Activated T-helper 2 cell treated with anti-CD3 and anti-CD28 coated beads, Interferon-gamma antibody, Interleukin-2, Interleukin-4, amounts not matched to agents 10 μg/mL and 5 μg/mL and 100 μg/mL, durations not matched to agents 14 hours and 24 hours and 36 hours (primary cell): ENCODE measurements at regions not wholly inside any gene's neighbourhood (a gene's known extent, or its start where the extent isn't known, plus 50 kb on each side); places are given as distances from the start of the nearest gene placed in this dataset.

Source experiments
- DNase-seq: peaks from one replicate; pipeline ENCODE4 v3.0.0; 2021; ENCODE audit warnings: low spot score
- H3K27ac Mint-ChIP-seq: one replicate; pipeline ENCODE4 v1.8.0; 2021; ENCODE audit warnings: mixed read lengths
- H3K27me3 Mint-ChIP-seq: one replicate; pipeline ENCODE4 v1.8.0; 2021; ENCODE audit warnings: low read depth, mixed read lengths
- H3K36me3 Mint-ChIP-seq: one replicate; pipeline ENCODE4 v1.8.0; 2021; ENCODE audit warnings: low read depth, mixed read lengths
- H3K4me1 Mint-ChIP-seq: one replicate; pipeline ENCODE4 v1.8.0; 2021; ENCODE audit warnings: low read depth, mixed read lengths
- H3K4me3 Mint-ChIP-seq: one replicate; pipeline ENCODE4 v1.8.0; 2021; ENCODE audit warnings: low read depth, mild to moderate bottlenecking, moderate library complexity, mixed read lengths
- H3K9me3 Mint-ChIP-seq: one replicate; pipeline ENCODE4 v1.8.0; 2021; ENCODE audit warnings: mixed read lengths
- intact Hi-C: fragments of 100-400 bp; cut with micrococcal nuclease; formaldehyde crosslinking; loops from one replicate; pipeline ENCODE4 v1.15.1; 2023

DNA sequence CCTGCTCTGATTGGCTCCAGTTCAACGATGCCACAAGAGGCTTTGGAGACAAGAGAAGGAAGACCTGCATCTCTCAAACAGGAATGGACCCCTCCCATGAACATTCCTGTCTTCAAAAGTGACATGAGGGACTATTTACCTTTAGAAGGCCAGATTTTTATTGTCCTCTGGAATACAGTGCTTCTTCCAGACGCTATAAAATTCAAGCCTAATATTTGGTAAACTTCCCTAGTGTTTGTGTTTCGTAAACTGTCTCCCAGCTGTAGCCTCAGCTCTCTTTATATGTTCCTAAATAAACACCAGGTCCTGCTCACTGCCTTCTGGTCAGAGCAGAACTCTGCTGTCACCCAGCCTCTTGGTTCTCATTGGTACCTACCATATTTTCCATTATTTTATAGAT, 157.8 kb downstream of the CCDC34 start:
- H3K4me1 Mint-ChIP-seq: no peaks in the 10 kb centered on the region
- H3K27ac Mint-ChIP-seq: no peak overlapping the region
- intact Hi-C loops: no loop called here
- DNase-seq: no peak
- no peak overlapping the region for H3K4me3 Mint-ChIP-seq
- no peaks in the 10 kb centered on the region for H3K27me3 Mint-ChIP-seq
- no peaks in the 10 kb centered on the region for H3K36me3 Mint-ChIP-seq
- no peaks in the 10 kb centered on the region for H3K9me3 Mint-ChIP-seq

DNA sequence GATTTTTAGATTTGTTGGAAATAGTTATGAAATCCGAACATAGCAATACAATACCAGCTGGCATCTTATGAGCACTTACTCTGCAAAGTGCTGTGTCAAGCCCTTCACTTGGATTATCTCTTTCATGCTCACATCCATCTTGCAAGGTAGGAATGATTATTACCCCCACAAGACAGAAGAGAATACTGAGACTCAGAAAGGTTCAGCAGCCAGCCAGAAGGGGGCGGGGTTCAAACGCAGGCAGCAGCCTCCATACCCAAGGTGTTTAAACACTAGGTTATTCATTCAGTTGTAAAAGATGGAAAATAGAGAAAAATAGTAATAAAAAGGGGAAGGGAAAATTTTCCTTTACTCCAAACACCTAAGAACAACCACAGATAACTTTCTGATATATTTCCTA, 158.5 kb downstream of the CCDC34 start:
- no peaks in the 10 kb centered on the region for H3K36me3 Mint-ChIP-seq
- no peaks in the 10 kb centered on the region for H3K9me3 Mint-ChIP-seq
- H3K4me3 Mint-ChIP-seq: no peak overlapping the region
- no peak for DNase-seq
- H3K27ac Mint-ChIP-seq: no peak overlapping the region
- no peaks in the 10 kb centered on the region for H3K27me3 Mint-ChIP-seq
- no peaks in the 10 kb centered on the region for H3K4me1 Mint-ChIP-seq
- intact Hi-C loops: no loop called here

DNA sequence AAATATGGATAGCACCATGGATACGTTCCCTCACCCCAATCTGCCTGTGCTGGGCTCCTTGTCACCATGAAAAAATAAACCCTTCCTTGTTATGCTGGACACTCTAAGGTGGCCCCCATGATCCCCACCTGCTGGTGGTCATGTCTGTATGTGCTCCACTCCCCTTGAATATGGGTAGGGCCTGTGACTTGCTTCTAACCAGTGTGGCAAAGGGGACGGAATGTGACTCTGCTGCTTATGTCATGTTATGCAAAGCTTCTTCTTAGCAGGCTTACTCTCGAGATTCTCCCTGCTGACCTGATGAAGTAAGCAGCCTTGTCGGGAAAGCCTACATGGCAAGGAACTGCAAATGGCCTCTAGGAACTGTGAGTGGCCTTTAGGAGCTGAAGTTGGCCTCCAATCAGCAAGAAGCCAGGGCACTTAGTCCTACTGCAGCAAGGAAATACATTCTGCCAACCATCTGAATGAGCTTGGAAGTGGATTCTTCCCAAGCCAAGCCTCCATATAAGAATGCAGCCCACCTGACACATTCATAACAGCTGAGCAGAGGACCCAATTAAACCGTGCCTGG, 159.9 kb downstream of the CCDC34 start:
- H3K4me1 Mint-ChIP-seq: no peaks in the 10 kb centered on the region
- DNase-seq: no peak
- no peaks in the 10 kb centered on the region for H3K9me3 Mint-ChIP-seq
- no peak overlapping the region for H3K4me3 Mint-ChIP-seq
- no peaks in the 10 kb centered on the region for H3K36me3 Mint-ChIP-seq
- no peak overlapping the region for H3K27ac Mint-ChIP-seq
- H3K27me3 Mint-ChIP-seq: no peaks in the 10 kb centered on the region
- intact Hi-C loops: no loop called here

DNA sequence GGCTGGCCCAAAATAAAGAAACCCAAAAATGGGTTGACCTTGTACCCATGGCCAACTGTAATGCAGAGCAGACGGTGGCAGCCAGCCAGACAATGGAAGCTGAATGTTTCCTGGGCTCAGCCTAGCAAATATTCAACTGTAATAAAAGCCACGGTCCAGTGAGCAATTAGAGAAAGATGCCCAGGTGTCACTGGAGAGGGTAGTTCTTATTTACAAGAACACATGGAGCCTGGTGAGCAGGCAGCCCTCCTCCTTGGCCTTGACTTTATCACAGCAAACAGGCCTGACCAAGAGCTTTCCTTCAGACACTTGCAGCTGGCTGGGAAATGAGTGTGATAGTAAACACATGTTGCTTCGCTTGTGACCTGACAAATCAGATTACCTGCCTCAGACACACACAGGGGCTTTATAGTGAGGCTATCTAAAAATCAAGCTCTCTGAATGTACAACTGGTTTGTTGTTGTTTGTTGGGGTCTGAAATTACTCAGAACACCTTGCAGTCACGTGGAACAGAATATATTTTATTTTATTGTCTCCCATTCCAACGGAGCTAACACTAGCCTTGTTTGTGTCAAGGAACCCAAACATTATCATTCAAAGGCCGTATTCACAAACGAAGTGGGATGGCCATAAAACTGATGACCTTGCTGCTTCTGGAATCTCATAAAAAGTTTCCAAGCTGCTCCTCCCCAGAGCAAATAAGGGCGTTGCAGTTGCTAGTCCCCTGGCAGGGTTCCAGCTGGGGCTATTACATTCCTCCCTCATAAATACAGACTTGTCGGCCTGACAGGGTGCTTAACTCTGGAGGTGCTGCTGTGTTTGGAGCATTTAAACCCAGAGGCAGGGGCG, 161.1 kb downstream of the BBOX1 start:
- H3K4me1 Mint-ChIP-seq: no peaks in the 10 kb centered on the region
- H3K36me3 Mint-ChIP-seq: no peaks in the 10 kb centered on the region
- no peak for DNase-seq
- H3K27ac Mint-ChIP-seq: no peak overlapping the region
- H3K9me3 Mint-ChIP-seq: no peaks in the 10 kb centered on the region
- H3K4me3 Mint-ChIP-seq: no peak overlapping the region
- intact Hi-C loops: no loop called here
- H3K27me3 Mint-ChIP-seq: no peaks in the 10 kb centered on the region

DNA sequence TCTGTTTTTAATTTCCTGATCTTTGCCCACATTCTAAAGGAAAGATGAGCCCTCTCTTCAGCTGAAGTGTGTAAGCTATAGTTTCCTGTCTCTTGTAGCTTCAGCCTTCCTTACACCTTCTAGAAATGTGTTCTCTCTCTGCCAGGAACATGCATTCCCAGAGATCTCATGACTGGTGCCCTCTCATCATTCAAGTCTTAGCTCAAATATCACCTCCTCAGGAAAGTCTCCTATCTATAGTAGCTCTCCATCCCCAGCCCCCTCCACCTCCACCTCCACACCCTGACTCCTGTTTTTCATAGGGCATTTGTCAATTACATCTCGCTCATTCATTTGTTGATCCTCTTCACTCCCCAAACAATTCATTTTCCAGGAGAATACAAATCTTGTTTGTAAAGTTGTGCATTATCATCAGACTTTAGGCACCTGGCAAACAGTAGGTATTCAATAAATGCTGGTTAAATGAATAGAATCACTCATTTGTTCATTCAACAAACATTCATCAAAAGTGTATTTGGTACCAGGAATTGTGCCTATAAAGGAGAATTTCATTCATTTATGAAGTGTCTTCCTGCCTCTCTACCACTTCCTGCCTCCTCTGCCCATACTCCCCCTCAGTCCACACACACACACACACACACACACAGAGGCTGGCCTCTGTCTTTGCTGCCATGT, 160.3 kb downstream of the BBOX1 start:
- no peaks in the 10 kb centered on the region for H3K36me3 Mint-ChIP-seq
- DNase-seq: no peak
- H3K9me3 Mint-ChIP-seq: no peaks in the 10 kb centered on the region
- intact Hi-C loops: no loop called here
- H3K27ac Mint-ChIP-seq: no peak overlapping the region
- H3K4me1 Mint-ChIP-seq: no peaks in the 10 kb centered on the region
- no peaks in the 10 kb centered on the region for H3K27me3 Mint-ChIP-seq
- H3K4me3 Mint-ChIP-seq: no peak overlapping the region

DNA sequence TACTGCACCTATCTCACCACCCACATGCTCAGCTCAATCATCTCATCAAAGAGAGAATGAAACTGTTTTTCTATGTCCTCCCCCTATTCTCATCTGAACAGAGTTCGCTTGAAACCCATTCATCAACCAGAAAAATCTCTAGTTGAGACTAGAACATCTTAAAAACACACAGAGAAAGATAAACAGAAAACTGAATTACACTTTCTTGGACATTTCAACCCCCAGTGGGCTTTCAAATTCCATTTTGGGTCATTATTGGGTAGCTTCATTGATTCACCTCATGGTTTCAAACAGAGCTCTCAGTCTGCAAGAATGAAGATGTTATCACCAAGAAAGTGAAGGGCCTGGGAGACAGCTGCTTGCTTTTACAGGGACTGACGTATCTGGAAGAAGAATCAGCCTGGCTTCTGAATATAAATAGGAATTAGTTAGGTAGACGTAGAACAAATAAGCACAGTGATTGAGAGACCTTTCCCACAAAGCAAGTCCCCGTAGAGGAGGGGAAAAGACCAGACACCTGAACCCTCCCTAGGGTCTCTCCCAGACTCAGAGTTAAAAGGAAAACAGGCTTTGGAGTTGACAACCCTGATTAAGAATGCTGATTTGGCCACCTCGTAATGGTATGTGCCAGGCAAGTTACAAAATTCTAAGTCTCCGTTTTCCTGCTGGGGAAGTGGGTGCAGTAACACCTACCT, 155.7 kb downstream of the BBOX1 start:
- Mint-ChIP-seq H3K36me3 (no peaks in the 10 kb centered on the region), H3K27me3 (no peaks in the 10 kb centered on the region), H3K9me3 (no peaks in the 10 kb centered on the region), H3K4me3 (no peak overlapping the region), H3K27ac (no peak overlapping the region), H3K4me1 (no peaks in the 10 kb centered on the region)
- intact Hi-C loops: no loop called here
- no peak for DNase-seq

DNA sequence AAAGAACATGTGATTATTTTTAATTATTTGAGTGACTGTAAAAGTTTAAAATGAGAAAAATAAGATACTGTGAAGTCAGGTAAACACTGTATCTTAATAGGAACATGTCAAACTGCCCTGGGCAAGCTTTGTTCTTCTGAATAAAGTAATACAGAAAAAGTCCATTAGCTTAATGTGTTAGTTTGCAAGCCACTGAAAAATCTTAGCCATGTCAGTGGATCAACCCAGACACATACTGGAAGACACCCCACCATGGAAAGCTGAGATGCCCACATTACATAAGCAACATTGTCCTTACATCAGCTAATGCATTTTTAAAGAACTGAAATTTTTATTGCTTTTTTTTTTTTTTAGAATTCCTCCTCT, 155.2 kb downstream of the BBOX1 start:
- no peak overlapping the region for H3K4me3 Mint-ChIP-seq
- no peaks in the 10 kb centered on the region for H3K9me3 Mint-ChIP-seq
- no peaks in the 10 kb centered on the region for H3K36me3 Mint-ChIP-seq
- no peak for DNase-seq
- no peak overlapping the region for H3K27ac Mint-ChIP-seq
- no peaks in the 10 kb centered on the region for H3K4me1 Mint-ChIP-seq
- intact Hi-C loops: no loop called here
- no peaks in the 10 kb centered on the region for H3K27me3 Mint-ChIP-seq

DNA sequence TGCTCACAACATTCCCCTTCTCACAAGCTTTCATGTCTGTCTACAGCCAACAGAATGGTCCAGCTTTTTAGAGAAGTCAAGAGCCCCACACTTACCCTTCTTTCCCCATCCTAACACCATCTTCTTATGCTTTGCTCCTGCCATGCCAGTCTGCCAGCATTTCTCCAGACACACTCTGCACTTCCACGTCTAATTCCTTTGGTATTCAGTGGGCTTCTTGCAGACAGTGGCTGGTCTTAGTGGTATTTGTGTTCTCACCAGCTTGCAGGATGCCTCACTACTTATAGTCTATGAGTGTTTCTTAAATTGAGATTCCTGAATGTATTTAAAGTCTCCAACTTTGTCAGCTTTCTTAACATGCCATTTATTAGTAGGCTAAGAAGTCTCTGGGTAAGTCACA, 154.4 kb downstream of the BBOX1 start:
- intact Hi-C loops: no loop called here
- no peak for DNase-seq
- no peaks in the 10 kb centered on the region for H3K4me1 Mint-ChIP-seq
- H3K4me3 Mint-ChIP-seq: no peak overlapping the region
- H3K27ac Mint-ChIP-seq: no peak overlapping the region
- no peaks in the 10 kb centered on the region for H3K9me3 Mint-ChIP-seq
- no peaks in the 10 kb centered on the region for H3K36me3 Mint-ChIP-seq
- H3K27me3 Mint-ChIP-seq: no peaks in the 10 kb centered on the region

DNA sequence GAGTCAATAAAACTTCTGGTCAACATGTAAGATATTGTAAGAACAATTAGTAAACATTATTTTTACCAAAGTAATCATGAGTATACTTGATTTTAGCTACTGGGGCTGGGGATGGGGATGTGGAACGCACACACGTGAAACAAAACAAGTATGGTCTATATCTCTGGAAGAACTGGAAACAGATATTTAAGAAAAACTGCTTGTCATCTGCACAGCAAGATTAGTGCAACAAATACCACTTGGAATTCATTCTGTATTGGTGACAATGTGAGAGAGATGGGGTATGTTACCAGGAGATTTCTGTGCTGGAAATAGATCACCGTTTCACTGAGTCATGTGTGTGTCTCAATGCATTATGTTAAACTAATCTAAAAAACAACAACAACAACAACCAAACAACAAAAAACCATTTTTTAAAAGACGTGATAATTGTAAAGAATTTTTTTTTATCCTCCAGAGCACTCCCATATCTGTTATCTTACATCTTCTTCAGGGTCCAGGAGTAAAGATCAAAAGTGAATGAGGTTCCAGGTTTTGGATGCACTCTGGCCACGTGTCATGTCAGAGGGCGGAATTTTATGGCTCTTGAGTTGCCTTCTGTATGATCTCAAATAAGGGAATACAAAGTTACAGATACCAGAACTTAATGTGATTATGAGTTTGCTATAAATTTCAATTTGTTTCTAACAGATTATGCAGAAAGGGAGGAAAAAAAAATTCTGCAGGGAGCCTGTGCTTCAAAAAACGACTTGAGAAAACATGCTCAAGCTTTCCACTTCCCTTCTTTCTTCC, 153.0 kb downstream of the BBOX1 start:
- intact Hi-C loops: no loop called here
- H3K4me3 Mint-ChIP-seq: no peak overlapping the region

DNA sequence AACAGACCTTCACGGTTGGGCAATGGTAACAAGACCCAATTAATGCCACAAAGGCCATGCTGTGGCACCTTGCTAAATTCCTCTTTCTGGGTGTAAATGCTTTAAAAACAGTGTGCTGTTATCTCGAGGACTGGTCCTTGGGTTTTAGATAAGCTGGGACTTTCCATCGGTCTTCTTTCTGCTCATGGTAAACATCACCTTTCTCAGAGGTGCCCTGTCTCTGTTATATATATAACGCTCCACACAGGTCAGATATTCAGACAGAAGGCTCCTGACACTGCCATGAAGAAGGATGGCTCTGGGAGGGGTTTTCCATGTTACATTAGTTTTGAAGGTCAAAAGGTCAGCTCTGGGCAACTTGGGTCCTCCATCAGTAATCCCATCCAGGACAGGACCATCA, 151.6 kb downstream of the BBOX1 start:
- DNase-seq: no peak
- no peaks in the 10 kb centered on the region for H3K9me3 Mint-ChIP-seq
- no peaks in the 10 kb centered on the region for H3K4me1 Mint-ChIP-seq
- peaks cover 9% of the 10 kb centered on the region for H3K27me3 Mint-ChIP-seq
- H3K36me3 Mint-ChIP-seq: no peaks in the 10 kb centered on the region
- H3K4me3 Mint-ChIP-seq: no peak overlapping the region
- intact Hi-C loops: no loop called here
- H3K27ac Mint-ChIP-seq: no peak overlapping the region

More for the DNA sequence above, 153.0 kb downstream of the BBOX1 start:
- Mint-ChIP-seq H3K27me3 (no peaks in the 10 kb centered on the region), H3K4me1 (no peaks in the 10 kb centered on the region), H3K36me3 (no peaks in the 10 kb centered on the region), H3K27ac (no peak overlapping the region), H3K9me3 (no peaks in the 10 kb centered on the region)
- DNase-seq: no peak

DNA sequence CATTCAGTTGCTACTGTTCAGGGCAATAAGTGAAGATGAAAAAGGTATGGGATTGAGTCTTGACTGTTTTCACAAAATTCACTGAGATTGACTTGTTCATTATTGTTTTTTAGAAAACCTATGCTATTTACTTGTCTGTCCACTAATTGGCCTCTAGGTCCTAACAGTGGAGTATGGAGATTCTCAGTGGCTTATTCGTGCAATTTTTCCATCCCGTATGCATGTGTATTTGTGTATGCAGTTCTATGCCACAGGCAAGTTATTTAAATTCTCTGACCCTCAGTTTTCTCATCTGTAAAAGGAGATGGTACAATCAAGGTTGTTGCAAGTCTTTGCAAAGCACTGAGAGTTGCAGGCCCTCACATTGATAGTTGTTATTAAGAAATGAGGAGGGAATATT, 151.0 kb downstream of the BBOX1 start:
- Mint-ChIP-seq H3K9me3 (no peaks in the 10 kb centered on the region), H3K4me1 (no peaks in the 10 kb centered on the region), H3K27me3 (peaks cover 9% of the 10 kb centered on the region), H3K4me3 (no peak overlapping the region), H3K36me3 (no peaks in the 10 kb centered on the region), H3K27ac (no peak overlapping the region)
- intact Hi-C loops: no loop called here
- DNase-seq: no peak

DNA sequence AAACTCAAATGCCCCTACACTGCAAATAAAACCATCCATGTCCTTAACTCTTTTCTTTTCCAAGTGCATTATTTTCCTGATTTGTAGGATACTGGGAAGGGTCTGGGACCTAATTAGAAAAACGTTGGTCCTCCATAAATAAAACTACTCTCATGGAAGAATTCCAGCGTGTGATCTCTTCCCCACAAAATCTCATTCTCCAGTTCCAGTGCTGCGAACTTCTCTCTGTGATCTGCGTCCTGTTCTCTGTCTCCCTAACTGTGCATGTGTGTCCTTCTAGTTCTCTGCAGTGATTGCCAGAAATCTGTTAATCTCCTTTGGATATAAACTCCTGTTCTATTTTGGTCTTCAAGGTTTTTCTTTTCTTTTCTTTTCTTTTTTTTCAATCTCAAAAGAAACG, 148.1 kb downstream of the BBOX1 start:
- Mint-ChIP-seq H3K27ac (no peak overlapping the region), H3K27me3 (peaks cover 9% of the 10 kb centered on the region), H3K4me3 (no peak overlapping the region), H3K4me1 (no peaks in the 10 kb centered on the region), H3K36me3 (no peaks in the 10 kb centered on the region), H3K9me3 (no peaks in the 10 kb centered on the region)
- no peak for DNase-seq
- intact Hi-C loops: loop anchor here (10.0 kb wide), 1 partner anchor 106 kb away; no protein-coding TSS in a partner anchor
